ENCODE measurements at regions not wholly inside any gene's neighbourhood (a gene's known extent, or its start where the extent isn't known, plus 50 kb on each side); places are given as distances from the start of the nearest gene placed in this dataset.

DNA sequence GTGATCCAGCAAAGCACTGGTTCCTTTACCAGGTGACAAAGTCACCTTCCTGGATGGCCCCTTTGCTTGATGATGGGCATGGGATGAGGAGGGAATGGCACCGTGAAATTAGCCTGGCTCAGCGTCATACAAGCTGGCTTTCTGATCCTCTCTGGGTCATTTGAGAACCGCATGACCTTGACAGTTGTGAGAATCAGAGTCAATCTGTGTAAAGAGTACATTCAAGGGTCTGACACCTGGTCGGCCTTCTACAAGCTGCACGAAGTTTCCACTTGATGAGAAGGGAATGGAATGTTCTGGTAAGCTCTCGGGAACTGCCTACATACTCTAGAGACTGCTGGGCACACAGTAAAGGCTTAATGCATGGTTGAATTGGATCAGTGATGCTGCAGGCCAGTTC, 319.8 kb upstream of the TLE3 start:
- Histone ChIP-seq H3K4me2 (ENCODE audit: low read length) (no peak overlapping the region), H3K9me3 (ENCODE audit: control insufficient read depth, low read length) (no peaks in the 10 kb centered on the region), H3K79me2 (no peaks in the 10 kb centered on the region), H3K9ac (no peak overlapping the region), H3K36me3 (ENCODE audit: control insufficient read depth, insufficient read depth, low read length) (no peaks in the 10 kb centered on the region), H3K27me3 (ENCODE audit: control insufficient read depth, insufficient read depth, low read length) (no peaks in the 10 kb centered on the region), H3K4me3 (ENCODE audit: low read depth, low read length) (no peak overlapping the region), H3K4me1 (peaks cover 13% of the 10 kb centered on the region), H3K27ac (no peak overlapping the region), H2AFZ (no peak overlapping the region)
- TF ChIP-seq CTCF (IDR thresholded peaks at IDR 0.05): no peak

GRCh38 chr15:70416829-70417228, 319.1 kb upstream of the TLE3 start:
- no peaks in the 10 kb centered on the region for H3K79me2 ChIP-seq
- no peak overlapping the region for H3K4me2 ChIP-seq (ENCODE audit: low read length)
- H2AFZ ChIP-seq: no peak overlapping the region
- no peak for TF ChIP-seq CTCF (IDR thresholded peaks at IDR 0.05)
- H3K9ac ChIP-seq: no peak overlapping the region
- H3K9me3 ChIP-seq (ENCODE audit: control insufficient read depth, low read length): no peaks in the 10 kb centered on the region
- H3K4me1 ChIP-seq: peaks cover 13% of the 10 kb centered on the region
- H3K27me3 ChIP-seq (ENCODE audit: control insufficient read depth, insufficient read depth, low read length): no peaks in the 10 kb centered on the region
- H3K36me3 ChIP-seq (ENCODE audit: control insufficient read depth, insufficient read depth, low read length): no peaks in the 10 kb centered on the region
- H3K27ac ChIP-seq: no peak overlapping the region
- no peak overlapping the region for H3K4me3 ChIP-seq (ENCODE audit: low read depth, low read length)

- H3K4me3 ChIP-seq (ENCODE audit: low read depth, low read length): no peak overlapping the region
Observed at GRCh38 chr15:70415398-70415797, 317.7 kb upstream of the TLE3 start.

DNA sequence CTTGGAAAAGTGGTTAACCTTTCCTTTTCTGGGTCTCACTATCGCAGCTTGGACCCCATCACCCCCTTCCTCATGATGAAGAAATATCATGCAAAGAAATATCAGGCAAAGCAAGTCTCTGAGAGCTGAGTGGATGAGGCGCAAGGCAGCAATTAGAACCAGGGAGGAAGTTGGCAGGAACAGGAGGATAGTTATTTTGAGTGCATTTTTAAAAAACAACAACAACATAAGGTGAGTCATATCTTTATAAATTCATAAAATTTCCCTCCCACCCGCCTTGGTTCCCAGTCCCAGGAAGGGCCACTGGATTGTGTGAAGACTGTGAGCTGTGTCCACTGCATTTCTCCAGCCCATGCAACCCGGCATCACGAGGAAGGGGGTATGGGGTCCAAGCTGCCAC, 316.9 kb upstream of the TLE3 start:
- no peak for TF ChIP-seq CTCF (IDR thresholded peaks at IDR 0.05)
- no peak overlapping the region for H3K9ac ChIP-seq
- no peak overlapping the region for H3K27ac ChIP-seq
- H3K27me3 ChIP-seq (ENCODE audit: control insufficient read depth, insufficient read depth, low read length): no peaks in the 10 kb centered on the region
- no peaks in the 10 kb centered on the region for H3K79me2 ChIP-seq
- no peaks in the 10 kb centered on the region for H3K9me3 ChIP-seq (ENCODE audit: control insufficient read depth, low read length)
- H3K4me1 ChIP-seq: peaks cover 13% of the 10 kb centered on the region
- H3K4me3 ChIP-seq (ENCODE audit: low read depth, low read length): no peak overlapping the region
- H2AFZ ChIP-seq: no peak overlapping the region
- H3K36me3 ChIP-seq (ENCODE audit: control insufficient read depth, insufficient read depth, low read length): no peaks in the 10 kb centered on the region
- no peak overlapping the region for H3K4me2 ChIP-seq (ENCODE audit: low read length)

More at GRCh38 chr15:70415398-70415797, 317.7 kb upstream of the TLE3 start:
- Histone ChIP-seq H3K9me3 (ENCODE audit: control insufficient read depth, low read length) (no peaks in the 10 kb centered on the region), H3K27ac (no peak overlapping the region), H3K79me2 (no peaks in the 10 kb centered on the region), H3K4me2 (ENCODE audit: low read length) (no peak overlapping the region), H3K9ac (no peak overlapping the region), H3K36me3 (ENCODE audit: control insufficient read depth, insufficient read depth, low read length) (no peaks in the 10 kb centered on the region), H3K27me3 (ENCODE audit: control insufficient read depth, insufficient read depth, low read length) (no peaks in the 10 kb centered on the region), H2AFZ (no peak overlapping the region), H3K4me1 (peaks cover 13% of the 10 kb centered on the region)
- TF ChIP-seq CTCF (IDR thresholded peaks at IDR 0.05): no peak

GRCh38 chr15:70412794-70413193, 315.1 kb upstream of the TLE3 start:
- peaks cover 11% of the 10 kb centered on the region for H3K4me1 ChIP-seq
- H2AFZ ChIP-seq: no peak overlapping the region
- no peak for TF ChIP-seq CTCF (IDR thresholded peaks at IDR 0.05)
- no peak overlapping the region for H3K27ac ChIP-seq
- H3K9me3 ChIP-seq (ENCODE audit: control insufficient read depth, low read length): no peaks in the 10 kb centered on the region
- no peaks in the 10 kb centered on the region for H3K79me2 ChIP-seq
- H3K9ac ChIP-seq: no peak overlapping the region
- H3K4me2 ChIP-seq (ENCODE audit: low read length): no peak overlapping the region
- no peaks in the 10 kb centered on the region for H3K36me3 ChIP-seq (ENCODE audit: control insufficient read depth, insufficient read depth, low read length)
- no peaks in the 10 kb centered on the region for H3K27me3 ChIP-seq (ENCODE audit: control insufficient read depth, insufficient read depth, low read length)
- no peak overlapping the region for H3K4me3 ChIP-seq (ENCODE audit: low read depth, low read length)

Measured in parathyroid adenoma (tissue), 2 donors.